GM23338 (cell line): ENCODE measurements at regions not wholly inside any gene's neighbourhood (a gene's known extent, or its start where the extent isn't known, plus 50 kb on each side); places are given as distances from the start of the nearest gene placed in this dataset.

Source experiments
- CREB1 ChIP-seq: fragments of 250-450 bp; sonication (Bioruptor Pico); IDR thresholded peaks from 2 replicates; pipeline ENCODE4 v1.5.0; 2020; ENCODE audit warnings: low read depth, mild to moderate bottlenecking, moderate library complexity
- EZH2 ChIP-seq: fragments of 200-600 bp; sonication (generic); IDR thresholded peaks from one replicate; pipeline ENCODE4 v1.8.0; 2017; ENCODE audit warnings: antibody characterized with exemption, mild to moderate bottlenecking, low read depth; ENCODE audit not compliant: unreplicated experiment
- EZH2phosphoT487 ChIP-seq: fragments of 200-600 bp; sonication (generic); IDR thresholded peaks from one replicate; pipeline ENCODE4 v1.8.1; 2018; ENCODE audit warnings: antibody characterized with exemption; ENCODE audit not compliant: unreplicated experiment
- JUNB ChIP-seq: IDR thresholded peaks from one replicate; pipeline ENCODE4 v1.6.1; 2016; ENCODE audit warnings: antibody characterized with exemption; ENCODE audit not compliant: unreplicated experiment
- NANOG ChIP-seq: IDR thresholded peaks from 2 replicates; pipeline ENCODE4 v1.6.1; 2016; ENCODE audit warnings: antibody characterized with exemption, borderline replicate concordance
- POLR2AphosphoS5 ChIP-seq: IDR thresholded peaks from 2 replicates; pipeline ENCODE4 v1.6.1; 2016; ENCODE audit warnings: antibody characterized with exemption, low read depth
- STAT1 ChIP-seq: IDR thresholded peaks from one replicate; pipeline ENCODE4 v1.6.1; 2016; ENCODE audit warnings: antibody characterized with exemption; ENCODE audit not compliant: unreplicated experiment
- ZNF114 ChIP-seq: fragments of 250-450 bp; sonication (Bioruptor Pico); IDR thresholded peaks from 2 replicates; pipeline ENCODE4 v1.5.0; 2020; ENCODE audit warnings: mild to moderate bottlenecking, moderate library complexity
- ZNF331 ChIP-seq: fragments of 250-450 bp; sonication (Bioruptor Pico); IDR thresholded peaks from 2 replicates; pipeline ENCODE4 v1.5.0; 2020; ENCODE audit warnings: low read depth, mild to moderate bottlenecking, moderate library complexity
- TF ChIP-seq, protein P1 (sequence below), 2 experiments: fragments of 200-600 bp in 1 of 2; sonication (generic) in 1 of 2; conservative IDR thresholded peaks; 2 replicates each; pipeline versions ENCODE4 v1.5.1 to v1.6.1; 2016 to 2017; ENCODE audit warnings: antibody characterized with exemption in 2 of 2, low read depth in 2 of 2, mild to moderate bottlenecking in 2 of 2, moderate library complexity in 1 of 2
- TF ChIP-seq, protein P2 (sequence below): IDR thresholded peaks from one replicate; pipeline ENCODE4 v1.6.1; 2018; ENCODE audit warnings: antibody characterized with exemption; ENCODE audit not compliant: unreplicated experiment
- TF ChIP-seq, protein P3 (sequence below): IDR thresholded peaks from 2 replicates; pipeline ENCODE4 v1.6.1; 2016; ENCODE audit warnings: antibody characterized with exemption
- TF ChIP-seq, protein P4 (sequence below): fragments of 250-450 bp; sonication (Bioruptor Pico); IDR thresholded peaks from 2 replicates; pipeline ENCODE4 v1.5.0; 2020; ENCODE audit warnings: mild to moderate bottlenecking, moderate library complexity

DNA sequence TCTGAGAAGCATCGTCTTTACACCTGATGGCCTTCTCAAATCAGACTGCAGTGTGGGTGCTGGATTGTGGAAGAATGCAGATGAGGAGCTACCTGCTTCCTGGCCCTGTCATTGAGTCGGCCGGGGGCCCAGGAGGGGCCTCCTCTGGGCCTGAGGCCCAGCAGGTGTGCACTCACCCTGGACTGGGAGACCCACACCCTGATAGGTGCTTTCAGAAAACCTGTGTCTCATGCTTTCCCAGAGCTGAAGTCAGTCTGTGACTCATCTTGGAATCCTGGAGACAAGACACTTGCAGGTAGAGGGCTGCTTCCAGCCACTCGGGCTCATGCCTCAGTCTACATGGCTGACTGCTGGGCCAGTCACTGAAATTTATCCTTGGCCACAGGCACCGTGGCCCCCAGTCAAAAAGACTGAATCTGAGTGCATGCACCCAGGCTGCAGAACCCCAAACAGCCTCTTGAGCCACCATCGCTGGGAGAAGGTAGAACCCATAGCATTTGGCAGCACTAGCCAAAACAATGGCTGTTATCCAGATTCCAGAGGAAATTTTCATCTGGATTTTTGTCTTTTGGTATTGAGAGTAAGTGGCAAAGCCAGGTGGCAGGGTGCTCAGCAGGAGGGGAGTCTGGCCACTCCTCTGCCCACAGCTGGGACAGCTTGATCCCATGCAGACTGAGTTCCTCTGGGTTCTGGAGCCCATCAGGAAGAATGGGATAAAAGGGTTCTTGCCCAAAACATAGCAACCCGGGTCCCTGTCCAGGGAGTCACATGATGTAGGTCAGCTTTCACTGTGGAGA, 182.0 kb upstream of the CST7 start:
- TF ChIP-seq, protein P1, sequence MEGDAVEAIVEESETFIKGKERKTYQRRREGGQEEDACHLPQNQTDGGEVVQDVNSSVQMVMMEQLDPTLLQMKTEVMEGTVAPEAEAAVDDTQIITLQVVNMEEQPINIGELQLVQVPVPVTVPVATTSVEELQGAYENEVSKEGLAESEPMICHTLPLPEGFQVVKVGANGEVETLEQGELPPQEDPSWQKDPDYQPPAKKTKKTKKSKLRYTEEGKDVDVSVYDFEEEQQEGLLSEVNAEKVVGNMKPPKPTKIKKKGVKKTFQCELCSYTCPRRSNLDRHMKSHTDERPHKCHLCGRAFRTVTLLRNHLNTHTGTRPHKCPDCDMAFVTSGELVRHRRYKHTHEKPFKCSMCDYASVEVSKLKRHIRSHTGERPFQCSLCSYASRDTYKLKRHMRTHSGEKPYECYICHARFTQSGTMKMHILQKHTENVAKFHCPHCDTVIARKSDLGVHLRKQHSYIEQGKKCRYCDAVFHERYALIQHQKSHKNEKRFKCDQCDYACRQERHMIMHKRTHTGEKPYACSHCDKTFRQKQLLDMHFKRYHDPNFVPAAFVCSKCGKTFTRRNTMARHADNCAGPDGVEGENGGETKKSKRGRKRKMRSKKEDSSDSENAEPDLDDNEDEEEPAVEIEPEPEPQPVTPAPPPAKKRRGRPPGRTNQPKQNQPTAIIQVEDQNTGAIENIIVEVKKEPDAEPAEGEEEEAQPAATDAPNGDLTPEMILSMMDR (conservative IDR thresholded peaks at IDR 0.05; ENCODE audit: low read depth in 2 of 2), result no peak
- TF ChIP-seq, protein P2, sequence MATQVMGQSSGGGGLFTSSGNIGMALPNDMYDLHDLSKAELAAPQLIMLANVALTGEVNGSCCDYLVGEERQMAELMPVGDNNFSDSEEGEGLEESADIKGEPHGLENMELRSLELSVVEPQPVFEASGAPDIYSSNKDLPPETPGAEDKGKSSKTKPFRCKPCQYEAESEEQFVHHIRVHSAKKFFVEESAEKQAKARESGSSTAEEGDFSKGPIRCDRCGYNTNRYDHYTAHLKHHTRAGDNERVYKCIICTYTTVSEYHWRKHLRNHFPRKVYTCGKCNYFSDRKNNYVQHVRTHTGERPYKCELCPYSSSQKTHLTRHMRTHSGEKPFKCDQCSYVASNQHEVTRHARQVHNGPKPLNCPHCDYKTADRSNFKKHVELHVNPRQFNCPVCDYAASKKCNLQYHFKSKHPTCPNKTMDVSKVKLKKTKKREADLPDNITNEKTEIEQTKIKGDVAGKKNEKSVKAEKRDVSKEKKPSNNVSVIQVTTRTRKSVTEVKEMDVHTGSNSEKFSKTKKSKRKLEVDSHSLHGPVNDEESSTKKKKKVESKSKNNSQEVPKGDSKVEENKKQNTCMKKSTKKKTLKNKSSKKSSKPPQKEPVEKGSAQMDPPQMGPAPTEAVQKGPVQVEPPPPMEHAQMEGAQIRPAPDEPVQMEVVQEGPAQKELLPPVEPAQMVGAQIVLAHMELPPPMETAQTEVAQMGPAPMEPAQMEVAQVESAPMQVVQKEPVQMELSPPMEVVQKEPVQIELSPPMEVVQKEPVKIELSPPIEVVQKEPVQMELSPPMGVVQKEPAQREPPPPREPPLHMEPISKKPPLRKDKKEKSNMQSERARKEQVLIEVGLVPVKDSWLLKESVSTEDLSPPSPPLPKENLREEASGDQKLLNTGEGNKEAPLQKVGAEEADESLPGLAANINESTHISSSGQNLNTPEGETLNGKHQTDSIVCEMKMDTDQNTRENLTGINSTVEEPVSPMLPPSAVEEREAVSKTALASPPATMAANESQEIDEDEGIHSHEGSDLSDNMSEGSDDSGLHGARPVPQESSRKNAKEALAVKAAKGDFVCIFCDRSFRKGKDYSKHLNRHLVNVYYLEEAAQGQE, result no peak
- TF ChIP-seq POLR2AphosphoS5, result no peak
- TF ChIP-seq EZH2, result no peak
- TF ChIP-seq EZH2phosphoT487, result no peak
- TF ChIP-seq JUNB, result no peak
- TF ChIP-seq NANOG, result no peak
- TF ChIP-seq STAT1, result no peak
- TF ChIP-seq CREB1 (CRISPR knock-in tag), result no peak
- no peak for TF ChIP-seq ZNF331 (CRISPR knock-in tag)
- TF ChIP-seq, protein P3, sequence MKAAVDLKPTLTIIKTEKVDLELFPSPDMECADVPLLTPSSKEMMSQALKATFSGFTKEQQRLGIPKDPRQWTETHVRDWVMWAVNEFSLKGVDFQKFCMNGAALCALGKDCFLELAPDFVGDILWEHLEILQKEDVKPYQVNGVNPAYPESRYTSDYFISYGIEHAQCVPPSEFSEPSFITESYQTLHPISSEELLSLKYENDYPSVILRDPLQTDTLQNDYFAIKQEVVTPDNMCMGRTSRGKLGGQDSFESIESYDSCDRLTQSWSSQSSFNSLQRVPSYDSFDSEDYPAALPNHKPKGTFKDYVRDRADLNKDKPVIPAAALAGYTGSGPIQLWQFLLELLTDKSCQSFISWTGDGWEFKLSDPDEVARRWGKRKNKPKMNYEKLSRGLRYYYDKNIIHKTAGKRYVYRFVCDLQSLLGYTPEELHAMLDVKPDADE, result no peak
- TF ChIP-seq, protein P4, sequence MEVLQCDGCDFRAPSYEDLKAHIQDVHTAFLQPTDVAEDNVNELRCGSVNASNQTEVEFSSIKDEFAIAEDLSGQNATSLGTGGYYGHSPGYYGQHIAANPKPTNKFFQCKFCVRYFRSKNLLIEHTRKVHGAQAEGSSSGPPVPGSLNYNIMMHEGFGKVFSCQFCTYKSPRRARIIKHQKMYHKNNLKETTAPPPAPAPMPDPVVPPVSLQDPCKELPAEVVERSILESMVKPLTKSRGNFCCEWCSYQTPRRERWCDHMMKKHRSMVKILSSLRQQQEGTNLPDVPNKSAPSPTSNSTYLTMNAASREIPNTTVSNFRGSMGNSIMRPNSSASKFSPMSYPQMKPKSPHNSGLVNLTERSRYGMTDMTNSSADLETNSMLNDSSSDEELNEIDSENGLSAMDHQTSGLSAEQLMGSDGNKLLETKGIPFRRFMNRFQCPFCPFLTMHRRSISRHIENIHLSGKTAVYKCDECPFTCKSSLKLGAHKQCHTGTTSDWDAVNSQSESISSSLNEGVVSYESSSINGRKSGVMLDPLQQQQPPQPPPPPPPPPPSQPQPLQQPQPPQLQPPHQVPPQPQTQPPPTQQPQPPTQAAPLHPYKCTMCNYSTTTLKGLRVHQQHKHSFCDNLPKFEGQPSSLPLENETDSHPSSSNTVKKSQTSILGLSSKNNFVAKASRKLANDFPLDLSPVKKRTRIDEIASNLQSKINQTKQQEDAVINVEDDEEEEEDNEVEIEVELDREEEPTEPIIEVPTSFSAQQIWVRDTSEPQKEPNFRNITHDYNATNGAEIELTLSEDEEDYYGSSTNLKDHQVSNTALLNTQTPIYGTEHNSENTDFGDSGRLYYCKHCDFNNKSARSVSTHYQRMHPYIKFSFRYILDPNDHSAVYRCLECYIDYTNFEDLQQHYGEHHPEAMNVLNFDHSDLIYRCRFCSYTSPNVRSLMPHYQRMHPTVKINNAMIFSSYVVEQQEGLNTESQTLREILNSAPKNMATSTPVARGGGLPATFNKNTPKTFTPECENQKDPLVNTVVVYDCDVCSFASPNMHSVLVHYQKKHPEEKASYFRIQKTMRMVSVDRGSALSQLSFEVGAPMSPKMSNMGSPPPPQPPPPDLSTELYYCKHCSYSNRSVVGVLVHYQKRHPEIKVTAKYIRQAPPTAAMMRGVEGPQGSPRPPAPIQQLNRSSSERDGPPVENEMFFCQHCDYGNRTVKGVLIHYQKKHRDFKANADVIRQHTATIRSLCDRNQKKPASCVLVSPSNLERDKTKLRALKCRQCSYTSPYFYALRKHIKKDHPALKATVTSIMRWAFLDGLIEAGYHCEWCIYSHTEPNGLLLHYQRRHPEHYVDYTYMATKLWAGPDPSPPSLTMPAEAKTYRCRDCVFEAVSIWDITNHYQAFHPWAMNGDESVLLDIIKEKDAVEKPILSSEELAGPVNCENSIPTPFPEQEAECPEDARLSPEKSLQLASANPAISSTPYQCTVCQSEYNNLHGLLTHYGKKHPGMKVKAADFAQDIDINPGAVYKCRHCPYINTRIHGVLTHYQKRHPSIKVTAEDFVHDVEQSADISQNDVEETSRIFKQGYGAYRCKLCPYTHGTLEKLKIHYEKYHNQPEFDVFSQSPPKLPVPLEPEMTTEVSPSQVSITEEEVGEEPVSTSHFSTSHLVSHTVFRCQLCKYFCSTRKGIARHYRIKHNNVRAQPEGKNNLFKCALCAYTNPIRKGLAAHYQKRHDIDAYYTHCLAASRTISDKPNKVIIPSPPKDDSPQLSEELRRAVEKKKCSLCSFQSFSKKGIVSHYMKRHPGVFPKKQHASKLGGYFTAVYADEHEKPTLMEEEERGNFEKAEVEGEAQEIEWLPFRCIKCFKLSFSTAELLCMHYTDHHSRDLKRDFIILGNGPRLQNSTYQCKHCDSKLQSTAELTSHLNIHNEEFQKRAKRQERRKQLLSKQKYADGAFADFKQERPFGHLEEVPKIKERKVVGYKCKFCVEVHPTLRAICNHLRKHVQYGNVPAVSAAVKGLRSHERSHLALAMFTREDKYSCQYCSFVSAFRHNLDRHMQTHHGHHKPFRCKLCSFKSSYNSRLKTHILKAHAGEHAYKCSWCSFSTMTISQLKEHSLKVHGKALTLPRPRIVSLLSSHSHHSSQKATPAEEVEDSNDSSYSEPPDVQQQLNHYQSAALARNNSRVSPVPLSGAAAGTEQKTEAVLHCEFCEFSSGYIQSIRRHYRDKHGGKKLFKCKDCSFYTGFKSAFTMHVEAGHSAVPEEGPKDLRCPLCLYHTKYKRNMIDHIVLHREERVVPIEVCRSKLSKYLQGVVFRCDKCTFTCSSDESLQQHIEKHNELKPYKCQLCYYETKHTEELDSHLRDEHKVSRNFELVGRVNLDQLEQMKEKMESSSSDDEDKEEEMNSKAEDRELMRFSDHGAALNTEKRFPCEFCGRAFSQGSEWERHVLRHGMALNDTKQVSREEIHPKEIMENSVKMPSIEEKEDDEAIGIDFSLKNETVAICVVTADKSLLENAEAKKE (CRISPR knock-in tag), result no peak
- TF ChIP-seq ZNF114 (CRISPR knock-in tag), result no peak
